Spleen (tissue), 11 donors: ENCODE measurements at regions not wholly inside any gene's neighbourhood (a gene's known extent, or its start where the extent isn't known, plus 50 kb on each side); places are given as distances from the start of the nearest gene placed in this dataset.

Experiments
- DNase-seq: peaks from one replicate; pipeline ENCODE4 v3.0.0-alpha.2; 2020
- H3K27ac ChIP-seq, 8 donors: fragments of 200-600 bp; sonication (generic) in 7 of 8; 1 replicate in 4 of 8; 2 replicates in 4 of 8; pipeline versions ENCODE4 v1.5.0 to v1.8.0; 2016 to 2021; ENCODE audit warnings: inconsistent platforms in 4 of 8, mild to moderate bottlenecking in 4 of 8, moderate library complexity in 1 of 8
- H3K27me3 ChIP-seq, 7 donors: fragments of 200-600 bp; sonication (generic) in 6 of 7; replicated peaks in 1 of 7; 1 replicate in 4 of 7; 2 replicates in 3 of 7; pipeline versions ENCODE4 v1.5.0 to v1.8.0; 2016 to 2021; ENCODE audit warnings: inconsistent platforms in 3 of 7, mild to moderate bottlenecking in 1 of 7
- H3K36me3 ChIP-seq, 6 donors: fragments of 200-600 bp; sonication (generic) in 5 of 6; 1 replicate in 4 of 6; 2 replicates in 2 of 6; pipeline versions ENCODE4 v1.5.0 to v1.8.0; 2016 to 2021; ENCODE audit warnings: inconsistent platforms in 2 of 6
- H3K4me1 ChIP-seq, 6 donors: fragments of 200-600 bp; sonication (generic) in 5 of 6; 1 replicate in 3 of 6; 2 replicates in 3 of 6; pipeline versions ENCODE4 v1.5.0 to v1.8.0; 2016 to 2021; ENCODE audit warnings: inconsistent platforms in 3 of 6
- H3K4me3 ChIP-seq, 8 donors: fragments of 200-600 bp; sonication (generic) in 7 of 8; 1 replicate in 4 of 8; 2 replicates in 4 of 8; pipeline versions ENCODE4 v1.5.0 to v1.8.0; 2016 to 2021; ENCODE audit warnings: inconsistent platforms in 4 of 8, mild to moderate bottlenecking in 4 of 8, moderate library complexity in 2 of 8
- H3K9me3 ChIP-seq, 8 donors: fragments of 200-600 bp; sonication (generic) in 7 of 8; 1 replicate in 4 of 8; 2 replicates in 4 of 8; pipeline versions ENCODE4 v1.5.0 to v1.8.0; 2016 to 2021; ENCODE audit warnings: inconsistent platforms in 4 of 8
- CTCF ChIP-seq, 11 experiments: fragments of 200-600 bp in 7 of 11; fragments of 450-650 bp in 4 of 11; sonication (generic) in 4 of 11; IDR thresholded peaks in 8 of 11; conservative IDR thresholded peaks in 3 of 11; 1 replicate in 7 of 11; 2 replicates in 4 of 11; pipeline versions ENCODE4 v1.4.0 to v1.8.0; 2016 to 2021; ENCODE audit warnings: antibody characterized with exemption in 11 of 11, inconsistent platforms in 4 of 11, mild to moderate bottlenecking in 1 of 11
- POLR2A ChIP-seq, 3 donors: fragments of 450-650 bp; IDR thresholded peaks; one replicate each; pipeline ENCODE4 v1.5.1; 2017; ENCODE audit warnings: antibody characterized with exemption in 3 of 3, mild to moderate bottlenecking in 1 of 3
- POLR2AphosphoS5 ChIP-seq, 3 donors: sonication (generic); formaldehyde crosslinking; IDR thresholded peaks; one replicate each; pipeline ENCODE4 v1.5.1; 2017; ENCODE audit warnings: antibody characterized with exemption in 3 of 3
- WGBS, 5 donors: extraction: QIAGEN DNeasy Blood & Tissue Kit in 3 of 5; methylation state at CpG; one replicate each; pipeline versions ENCODE4 v1.1.5 to v1.1.7; 2013 to 2018; 5-methylcytosine and 5-hydroxymethylcytosine counted together
- intact Hi-C: fragments of 100-400 bp; cut with DNase I; formaldehyde crosslinking; loops from one replicate; pipeline ENCODE4 v1.15.0; 2023; ENCODE audit warnings: low total_unique reads
- small RNA-seq, 4 donors: library from RNA; depleted of rRNA; stranded (forward); fragments of <200 nt; gene quantifications; one replicate each; pipeline ENCODE3, GENCODE V24; 2016
- donor health status: healthy with polysubstance abuse.
- donor health status: DM: no; HTN: no; CAD: no; lungs with moderate emphysema.
- donor health status: DM: no; HTN: no; CAD: no.
- donor health status: Bipolar disorder and iron deficiency.
- donor health status: healthy.
- donor health status: DM: no; HTN: no; CAD: no.
- donor health status: DM: yes; HTN: yes; CAD: no.

GRCh38 chr4:79467246-79467932, 59.4 kb upstream of the GK2 start:
- intact Hi-C loops: no loop called here

GRCh38 chr4:79466621-79467020, 58.6 kb upstream of the GK2 start:
- Histone ChIP-seq H3K36me3 (no peaks in the 10 kb centered on the region), H3K4me3 (no peak overlapping the region), H3K27me3 (no peaks in the 10 kb centered on the region), H3K9me3 (no peaks in the 10 kb centered on the region), H3K27ac (no peak overlapping the region), H3K4me1 (no peaks in the 10 kb centered on the region)
- no peak for DNase-seq
- WGBS, 5 donors: 38 to 71% (median 57%) methylated on average over 1 of the region's 1 CpG
- intact Hi-C loops: no loop called here
- TF ChIP-seq POLR2A (IDR thresholded peaks at IDR 0.05) (no peak), CTCF (IDR thresholded peaks at IDR 0.05 in 8 of 11, conservative IDR thresholded peaks at IDR 0.05 in 3 of 11) (no peak), POLR2AphosphoS5 (IDR thresholded peaks at IDR 0.05) (no peak)

More at GRCh38 chr4:79467246-79467932, 59.4 kb upstream of the GK2 start:
- no peaks in the 10 kb centered on the region for H3K9me3 ChIP-seq
- TF ChIP-seq CTCF (IDR thresholded peaks at IDR 0.05 in 8 of 11, conservative IDR thresholded peaks at IDR 0.05 in 3 of 11) (no peak), POLR2AphosphoS5 (IDR thresholded peaks at IDR 0.05) (no peak), POLR2A (IDR thresholded peaks at IDR 0.05) (no peak)
- H3K27me3 ChIP-seq: no peaks in the 10 kb centered on the region
- H3K27ac ChIP-seq: no peak overlapping the region
- H3K36me3 ChIP-seq: no peaks in the 10 kb centered on the region
- DNase-seq: no peak
- no peak overlapping the region for H3K4me3 ChIP-seq
- H3K4me1 ChIP-seq: no peaks in the 10 kb centered on the region

Small RNA genes in the stretch of these regions (small RNA-seq; reads per million reads assigned to genes)
- gene RF00072: 0 reads per million in 4 donors
